AG04450 (cell line): ENCODE measurements at regions not wholly inside any gene's neighbourhood (a gene's known extent, or its start where the extent isn't known, plus 50 kb on each side); places are given as distances from the start of the nearest gene placed in this dataset.
"Not testable (repeated sequence)": the region's sequence is repeated elsewhere in the genome, so short reads cannot be mapped to it uniquely, and the experiment has no call there.

Experiments used
- CTCF ChIA-PET: fragments of 300-600, 350-600 bp; formaldehyde crosslinking; extraction: SDS; loops from one replicate; lab custom pipeline; 2022; ENCODE audit warnings: antibody characterized with exemption, inconsistent platforms; lab: Charles Lee
- POLR2A ChIA-PET: fragments of 350-600 bp; formaldehyde crosslinking; extraction: SDS; loops from one replicate; lab custom pipeline; 2021; ENCODE audit warnings: antibody characterized with exemption, inconsistent platforms; lab: Yijun Ruan, JAX
- DNase-seq: peaks from one replicate; pipeline ENCODE4 v3.0.0-alpha.2; 2011; ENCODE audit warnings: low read depth, low spot score
- H3K27ac ChIP-seq: one replicate; pipeline ENCODE4 v1.5.1; 2012; ENCODE audit warnings: low read depth, low read length, control low read depth
- H3K27me3 ChIP-seq: one replicate; pipeline ENCODE4 v1.6.0; 2012; ENCODE audit warnings: low read length; ENCODE audit not compliant: control insufficient read depth, insufficient read depth
- H3K4me3 ChIP-seq: 2 replicates; pipeline ENCODE4 v1.5.1; 2011; ENCODE audit warnings: mild to moderate bottlenecking, low read depth, low read length, control low read depth
- H3K9me3 ChIP-seq: 2 replicates; pipeline ENCODE4 v1.5.1; 2012; ENCODE audit warnings: low read length; ENCODE audit not compliant: control insufficient read depth, insufficient read depth
- CTCF ChIP-seq: IDR thresholded peaks from 2 replicates; pipeline ENCODE4 v1.5.1; 2011; ENCODE audit warnings: low read depth, low read length, control low read depth, inconsistent platforms

DNA sequence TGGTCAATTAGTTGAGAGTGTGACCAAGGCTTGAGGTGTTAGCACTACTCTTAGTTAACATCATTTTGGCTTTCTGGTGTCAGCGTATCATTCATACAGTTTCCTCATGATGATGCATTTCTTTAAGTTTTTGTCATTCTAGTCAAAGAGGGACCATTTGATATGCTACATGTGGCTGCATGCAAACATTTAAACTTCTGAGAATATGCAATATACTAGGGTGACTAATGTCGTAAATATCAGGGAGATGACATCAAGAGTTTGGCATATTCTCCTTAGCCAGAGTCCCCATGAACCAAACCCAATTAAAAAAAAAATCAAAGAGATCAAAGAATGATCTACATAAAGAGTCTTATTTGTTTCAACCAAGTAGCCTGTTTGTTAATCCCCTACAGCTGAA, 537.4 kb upstream of the PCDH7 start:
- CTCF ChIA-PET = no interaction called here
- H3K4me3 ChIP-seq = no peak overlapping the region
- H3K27me3 ChIP-seq = no peaks in the 10 kb centered on the region
- H3K27ac ChIP-seq = no peak overlapping the region
- POLR2A ChIA-PET = no interaction called here
- peaks cover 4% of the 10 kb centered on the region; the same call in 1 of the 2 replicates for H3K9me3 ChIP-seq
- no peak for TF ChIP-seq CTCF
- no peak for DNase-seq

DNA sequence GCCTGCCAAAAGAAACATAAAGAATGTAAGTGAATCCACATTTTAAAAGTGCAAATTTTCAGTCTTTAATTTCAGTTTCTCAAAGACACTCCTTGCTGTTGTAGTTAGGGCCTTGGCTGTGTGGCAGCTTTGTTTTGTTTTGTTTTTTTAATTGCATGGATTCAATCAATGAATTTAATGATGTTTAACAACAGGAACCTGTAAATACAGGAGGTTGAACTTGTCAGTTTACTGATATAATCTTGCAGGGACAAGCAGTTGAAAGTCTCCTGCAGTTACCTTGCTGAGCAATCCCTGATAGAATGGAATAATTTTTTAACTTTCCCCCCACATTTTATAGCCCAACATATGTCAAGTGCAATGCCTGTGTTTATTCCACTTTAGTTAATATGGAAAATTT, 528.3 kb upstream of the PCDH7 start:
- no peak overlapping the region for H3K27ac ChIP-seq
- H3K4me3 ChIP-seq = no peak overlapping the region
- DNase-seq = no peak
- ChIA-PET CTCF (no interaction called here), POLR2A (no interaction called here)
- H3K9me3 ChIP-seq = peaks cover 4% of the 10 kb centered on the region; the same call in 1 of the 2 replicates
- no peaks in the 10 kb centered on the region for H3K27me3 ChIP-seq
- TF ChIP-seq CTCF = no peak

DNA sequence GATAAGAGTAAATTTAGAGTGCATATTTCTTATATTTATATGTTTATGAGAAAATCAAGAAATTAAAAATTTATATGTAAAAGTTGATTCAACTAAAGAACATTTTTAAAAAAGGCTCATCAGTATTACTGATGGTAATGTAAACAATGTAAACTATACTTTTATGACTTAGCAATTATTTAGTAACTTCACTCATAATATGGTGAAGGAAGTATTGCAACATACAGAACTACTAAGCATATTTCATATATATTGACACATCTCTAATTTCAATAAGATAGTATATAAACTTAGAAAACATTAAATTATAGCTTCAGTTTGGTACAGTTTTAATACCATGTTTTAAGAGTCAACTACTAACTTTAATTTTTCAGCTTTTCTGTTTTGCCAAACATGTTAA, 512.8 kb upstream of the PCDH7 start:
- H3K4me3 ChIP-seq = no peak overlapping the region
- ChIA-PET POLR2A (no interaction called here), CTCF (no interaction called here)
- H3K27me3 ChIP-seq = no peaks in the 10 kb centered on the region
- H3K9me3 ChIP-seq = no peaks in the 10 kb centered on the region
- no peak for DNase-seq
- no peak overlapping the region for H3K27ac ChIP-seq
- TF ChIP-seq CTCF = no peak

GRCh38 chr4:30208731-30209435, 511.3 kb upstream of the PCDH7 start:
- TF ChIP-seq CTCF = no peak
- Histone ChIP-seq H3K27me3 (no peaks in the 10 kb centered on the region), H3K9me3 (no peaks in the 10 kb centered on the region), H3K27ac (no peak overlapping the region), H3K4me3 (no peak overlapping the region)
- POLR2A ChIA-PET = no interaction called here
- CTCF ChIA-PET = no interaction called here
- no peak for DNase-seq

DNA sequence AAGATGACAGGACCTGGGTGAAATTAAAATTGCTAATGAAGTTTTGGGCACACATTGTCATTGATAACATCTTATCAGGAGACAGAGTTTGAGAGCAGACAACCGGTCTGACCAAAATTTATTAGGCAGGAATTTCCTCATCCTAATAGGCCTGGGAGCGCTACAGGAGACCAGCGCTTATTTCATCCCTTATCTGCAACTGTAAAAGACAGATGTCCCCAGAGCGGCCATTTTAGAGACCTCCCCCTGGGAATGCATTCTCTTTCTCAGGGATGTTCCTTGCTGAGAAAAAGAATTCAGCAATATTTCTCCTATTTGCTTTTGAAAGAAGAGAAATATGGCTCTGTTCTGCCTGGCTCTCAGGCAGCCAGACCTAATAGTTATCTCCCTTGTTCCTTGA, 504.2 kb upstream of the PCDH7 start:
- H3K27ac ChIP-seq, H3K27me3 ChIP-seq, CTCF ChIA-PET, DNase-seq, POLR2A ChIA-PET, H3K4me3 ChIP-seq, H3K9me3 ChIP-seq: not testable (repeated sequence)

DNA sequence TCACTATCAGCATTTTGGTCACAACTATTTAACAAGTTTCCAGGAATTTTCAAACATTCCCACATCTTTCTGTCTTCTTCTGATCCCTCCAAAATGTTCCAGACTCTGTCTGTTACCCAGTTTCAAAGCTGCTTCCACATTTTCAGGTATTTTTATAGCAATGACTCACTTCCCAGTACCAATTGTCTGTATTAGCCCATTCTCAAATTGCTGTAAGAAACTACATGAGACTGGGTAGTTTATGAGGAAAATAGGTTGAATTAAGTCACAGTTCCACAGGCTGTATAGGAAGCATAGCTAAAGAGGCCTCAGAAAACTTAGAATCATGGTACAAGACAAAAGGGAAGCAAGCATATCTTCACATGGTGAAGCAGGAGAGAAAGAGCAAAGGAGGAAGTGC, 475.0 kb upstream of the PCDH7 start:
- Histone ChIP-seq H3K9me3 (peaks cover 6% of the 10 kb centered on the region), H3K27me3 (no peaks in the 10 kb centered on the region), H3K4me3 (no peak overlapping the region), H3K27ac (no peak overlapping the region)
- TF ChIP-seq CTCF = no peak
- CTCF ChIA-PET = no interaction called here
- no peak for DNase-seq
- POLR2A ChIA-PET = no interaction called here
